Activated CD4-positive, alpha-beta memory T cell treated with anti-CD3 and anti-CD28 coated beads for 36 hours (primary cell): ENCODE measurements at regions not wholly inside any gene's neighbourhood (a gene's known extent, or its start where the extent isn't known, plus 50 kb on each side); places are given as distances from the start of the nearest gene placed in this dataset.
"Not testable (repeated sequence)": the region's sequence is repeated elsewhere in the genome, so short reads cannot be mapped to it uniquely, and the experiment has no call there.

Experiments
- CTCF ChIA-PET: fragments of 350-600 bp; sonication (Branson Sonifier 250); formaldehyde crosslinking; loops from one replicate; lab custom pipeline; 2021; ENCODE audit warnings: antibody characterized with exemption, inconsistent platforms; lab: Charles Lee
- POLR2A ChIA-PET: fragments of 350-600 bp; sonication (Branson Sonifier 250); formaldehyde crosslinking; loops from one replicate; lab custom pipeline; 2021; ENCODE audit warnings: antibody characterized with exemption; lab: Charles Lee
- DNase-seq: peaks from one replicate; pipeline ENCODE4 v3.0.0-alpha.2; 2020
- H3K27ac Mint-ChIP-seq: one replicate; pipeline ENCODE4 v1.8.0; 2021; ENCODE audit warnings: mixed read lengths
- H3K27me3 Mint-ChIP-seq: one replicate; pipeline ENCODE4 v1.8.0; 2021; ENCODE audit warnings: mixed read lengths
- H3K36me3 Mint-ChIP-seq: one replicate; pipeline ENCODE4 v1.8.0; 2021; ENCODE audit warnings: mixed read lengths
- H3K4me1 Mint-ChIP-seq: one replicate; pipeline ENCODE4 v1.8.0; 2021; ENCODE audit warnings: low read depth, mixed read lengths
- H3K4me3 Mint-ChIP-seq: one replicate; pipeline ENCODE4 v1.8.0; 2021; ENCODE audit warnings: mild to moderate bottlenecking, mixed read lengths
- H3K9me3 Mint-ChIP-seq: one replicate; pipeline ENCODE4 v1.8.0; 2021; ENCODE audit warnings: mixed read lengths
- intact Hi-C: fragments of 100-400 bp; cut with micrococcal nuclease; formaldehyde crosslinking; loops from one replicate; pipeline ENCODE4 v1.15.1; 2023

DNA sequence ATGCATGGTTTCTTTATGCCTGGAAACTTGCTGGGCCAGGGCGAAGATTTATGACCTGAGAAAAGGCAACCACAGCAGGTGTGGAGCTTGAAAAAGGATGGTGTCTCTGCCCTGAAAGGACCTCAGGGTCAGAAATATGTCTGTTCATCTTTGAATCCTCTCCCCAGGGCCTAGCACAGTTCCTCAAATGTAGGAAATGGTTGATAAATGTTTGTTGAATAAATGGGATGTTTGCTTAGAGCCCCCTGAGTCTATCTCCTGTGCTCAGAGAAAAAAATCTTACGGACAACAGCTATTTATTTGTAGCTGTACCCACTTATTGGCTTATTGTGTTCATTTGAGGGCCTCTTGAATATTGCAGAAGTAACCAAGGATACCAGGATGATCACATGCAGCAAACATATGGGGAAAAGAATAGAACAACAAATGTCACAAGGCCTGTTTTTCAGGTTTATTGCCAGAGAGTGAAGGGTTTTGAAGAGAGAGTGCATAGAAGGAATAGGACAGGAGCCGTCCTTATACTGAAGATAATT is 114.5 kb downstream of the KLF5 start:
- Mint-ChIP-seq H3K27ac (no peak overlapping the region), H3K36me3 (no peaks in the 10 kb centered on the region), H3K4me1 (peaks cover 2% of the 10 kb centered on the region), H3K9me3 (no peaks in the 10 kb centered on the region), H3K4me3 (no peak overlapping the region), H3K27me3 (no peaks in the 10 kb centered on the region)
- no peak for DNase-seq
- intact Hi-C loops: no loop called here
- POLR2A ChIA-PET: no interaction called here
- CTCF ChIA-PET: no interaction called here

- ChIA-PET CTCF (no interaction called here), POLR2A (no interaction called here)
- intact Hi-C loops: no loop called here
- no peak for DNase-seq
- H3K9me3 Mint-ChIP-seq: no peaks in the 10 kb centered on the region
- H3K4me3 Mint-ChIP-seq: no peak overlapping the region
- no peaks in the 10 kb centered on the region for H3K27me3 Mint-ChIP-seq
- H3K4me1 Mint-ChIP-seq: peaks cover 2% of the 10 kb centered on the region
- H3K36me3 Mint-ChIP-seq: no peaks in the 10 kb centered on the region
- H3K27ac Mint-ChIP-seq: no peak overlapping the region
Observed at GRCh38 chr13:73171926-73172325, 113.1 kb downstream of the KLF5 start.

- no peaks in the 10 kb centered on the region for H3K9me3 Mint-ChIP-seq
- no peak for DNase-seq
- no peaks in the 10 kb centered on the region for H3K36me3 Mint-ChIP-seq
- no peak overlapping the region for H3K4me3 Mint-ChIP-seq
- ChIA-PET POLR2A (no interaction called here), CTCF (no interaction called here)
- H3K27ac Mint-ChIP-seq: no peak overlapping the region
- intact Hi-C loops: no loop called here
- H3K27me3 Mint-ChIP-seq: no peaks in the 10 kb centered on the region
- H3K4me1 Mint-ChIP-seq: peaks cover 2% of the 10 kb centered on the region
Observed at GRCh38 chr13:73171271-73171682, 112.5 kb downstream of the KLF5 start.

GRCh38 chr13:73169971-73170370 is 111.2 kb downstream of the KLF5 start:
- CTCF ChIA-PET: no interaction called here
- intact Hi-C loops: no loop called here

DNA sequence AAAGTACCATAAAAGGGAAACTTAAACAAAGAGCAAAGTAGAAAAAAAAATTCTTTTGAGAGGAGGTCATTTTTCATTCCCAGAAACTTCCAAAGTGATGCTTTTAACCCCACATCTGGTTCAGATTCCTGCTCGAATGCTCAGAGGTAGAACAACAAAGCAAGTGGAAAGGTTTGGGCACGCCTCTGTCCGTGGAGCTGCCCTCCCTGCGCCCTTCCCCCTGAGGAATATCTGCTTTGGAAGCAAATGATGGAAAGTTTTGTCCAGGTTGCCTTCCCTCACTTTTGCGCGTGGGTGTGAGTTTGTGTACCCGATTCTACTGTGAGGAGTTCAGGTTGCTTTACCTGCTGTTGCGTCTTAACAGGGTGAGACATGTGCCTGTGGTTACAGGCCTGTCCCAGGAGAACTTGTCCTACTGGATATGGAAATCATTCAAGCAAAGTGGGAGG is 110.2 kb downstream of the KLF5 start:
- no peak for DNase-seq
- ChIA-PET POLR2A (no interaction called here), CTCF (no interaction called here)
- H3K36me3 Mint-ChIP-seq: no peaks in the 10 kb centered on the region
- H3K9me3 Mint-ChIP-seq: no peaks in the 10 kb centered on the region
- no peak overlapping the region for H3K4me3 Mint-ChIP-seq
- H3K27ac Mint-ChIP-seq: no peak overlapping the region
- peaks cover 2% of the 10 kb centered on the region for H3K4me1 Mint-ChIP-seq
- intact Hi-C loops: no loop called here
- no peaks in the 10 kb centered on the region for H3K27me3 Mint-ChIP-seq

More at GRCh38 chr13:73169971-73170370, 111.2 kb downstream of the KLF5 start:
- Mint-ChIP-seq H3K36me3 (no peaks in the 10 kb centered on the region), H3K4me3 (no peak overlapping the region), H3K4me1 (peaks cover 2% of the 10 kb centered on the region), H3K9me3 (no peaks in the 10 kb centered on the region), H3K27me3 (no peaks in the 10 kb centered on the region), H3K27ac (no peak overlapping the region)
- DNase-seq: no peak
- POLR2A ChIA-PET: no interaction called here

DNA sequence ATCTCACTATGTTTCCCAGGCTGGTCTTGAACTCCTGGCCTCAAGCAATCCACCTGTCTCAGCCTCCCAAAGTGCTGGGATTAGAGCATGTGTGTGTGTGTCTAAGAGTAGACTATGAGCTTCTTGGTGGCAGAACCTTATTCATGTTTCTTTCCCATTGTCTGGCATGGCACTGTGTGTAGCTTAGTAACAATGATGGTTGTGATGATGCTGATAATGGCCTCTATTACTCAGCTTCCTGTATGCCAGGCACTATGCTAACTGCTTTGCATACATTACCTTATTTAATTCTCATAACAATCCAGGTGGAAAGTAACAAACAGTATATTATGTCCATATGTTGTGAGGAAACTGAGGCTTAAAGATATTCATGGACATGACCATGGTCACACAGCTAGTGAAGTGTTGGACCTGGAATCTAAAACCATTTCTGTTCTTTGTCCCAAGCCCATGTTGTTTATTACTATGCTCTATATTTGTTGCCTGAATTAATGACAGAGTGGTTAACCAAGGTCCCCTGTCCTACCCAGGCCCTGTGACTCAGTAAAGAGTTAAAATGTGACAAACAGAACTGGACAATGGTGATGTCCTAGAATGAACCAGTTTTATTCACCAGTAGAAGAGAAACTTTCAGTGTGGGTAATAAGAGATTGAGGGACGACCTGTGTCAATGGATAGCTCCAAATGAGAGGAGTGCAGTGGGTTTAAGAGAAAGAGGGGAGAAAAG is 109.6 kb downstream of the KLF5 start:
- CTCF ChIA-PET: no interaction called here

GRCh38 chr13:73167028-73167820 is 108.4 kb downstream of the KLF5 start:
- CTCF ChIA-PET: no interaction called here
- Mint-ChIP-seq H3K4me3 (no peak overlapping the region), H3K9me3 (no peaks in the 10 kb centered on the region), H3K27ac (no peak overlapping the region), H3K27me3 (no peaks in the 10 kb centered on the region), H3K4me1 (peaks cover 2% of the 10 kb centered on the region), H3K36me3 (no peaks in the 10 kb centered on the region)
- DNase-seq: no peak
- intact Hi-C loops: no loop called here
- POLR2A ChIA-PET: interaction anchor here (0.6 kb wide), 1 partner anchor 383 kb away, joined by 6 read pairs; no protein-coding TSS in a partner anchor

More for the DNA sequence above, 109.6 kb downstream of the KLF5 start:
- Mint-ChIP-seq H3K27ac (no peak overlapping the region), H3K27me3 (no peaks in the 10 kb centered on the region), H3K36me3 (no peaks in the 10 kb centered on the region), H3K4me3 (no peak overlapping the region), H3K9me3 (no peaks in the 10 kb centered on the region), H3K4me1 (peaks cover 2% of the 10 kb centered on the region)
- DNase-seq: no peak
- POLR2A ChIA-PET: no interaction called here
- intact Hi-C loops: no loop called here

DNA sequence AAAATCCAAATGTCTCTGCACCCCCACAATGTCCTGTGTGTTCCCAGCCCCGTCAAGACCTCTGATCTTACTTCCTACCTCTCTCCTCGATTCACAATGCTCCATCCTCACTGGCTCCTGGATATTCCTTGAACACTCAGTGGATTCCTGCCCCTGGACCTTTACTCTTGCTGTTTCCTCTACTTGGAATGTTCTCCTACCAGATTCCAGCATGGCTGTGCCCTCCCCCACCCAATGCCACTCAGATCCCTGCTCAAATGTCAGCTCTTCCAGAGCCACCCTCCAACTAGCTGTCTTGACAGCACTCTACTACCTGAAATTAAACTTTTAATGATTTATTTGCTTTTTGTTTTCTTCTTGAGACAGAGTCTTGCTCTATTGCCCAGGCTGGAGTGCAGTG is 107.4 kb downstream of the KLF5 start:
- POLR2A ChIA-PET: no interaction called here
- no peak for DNase-seq
- Mint-ChIP-seq H3K4me1 (peaks cover 2% of the 10 kb centered on the region), H3K4me3 (no peak overlapping the region), H3K9me3 (no peaks in the 10 kb centered on the region), H3K27me3 (no peaks in the 10 kb centered on the region), H3K27ac (no peak overlapping the region), H3K36me3 (no peaks in the 10 kb centered on the region)
- intact Hi-C loops: no loop called here
- CTCF ChIA-PET: no interaction called here

DNA sequence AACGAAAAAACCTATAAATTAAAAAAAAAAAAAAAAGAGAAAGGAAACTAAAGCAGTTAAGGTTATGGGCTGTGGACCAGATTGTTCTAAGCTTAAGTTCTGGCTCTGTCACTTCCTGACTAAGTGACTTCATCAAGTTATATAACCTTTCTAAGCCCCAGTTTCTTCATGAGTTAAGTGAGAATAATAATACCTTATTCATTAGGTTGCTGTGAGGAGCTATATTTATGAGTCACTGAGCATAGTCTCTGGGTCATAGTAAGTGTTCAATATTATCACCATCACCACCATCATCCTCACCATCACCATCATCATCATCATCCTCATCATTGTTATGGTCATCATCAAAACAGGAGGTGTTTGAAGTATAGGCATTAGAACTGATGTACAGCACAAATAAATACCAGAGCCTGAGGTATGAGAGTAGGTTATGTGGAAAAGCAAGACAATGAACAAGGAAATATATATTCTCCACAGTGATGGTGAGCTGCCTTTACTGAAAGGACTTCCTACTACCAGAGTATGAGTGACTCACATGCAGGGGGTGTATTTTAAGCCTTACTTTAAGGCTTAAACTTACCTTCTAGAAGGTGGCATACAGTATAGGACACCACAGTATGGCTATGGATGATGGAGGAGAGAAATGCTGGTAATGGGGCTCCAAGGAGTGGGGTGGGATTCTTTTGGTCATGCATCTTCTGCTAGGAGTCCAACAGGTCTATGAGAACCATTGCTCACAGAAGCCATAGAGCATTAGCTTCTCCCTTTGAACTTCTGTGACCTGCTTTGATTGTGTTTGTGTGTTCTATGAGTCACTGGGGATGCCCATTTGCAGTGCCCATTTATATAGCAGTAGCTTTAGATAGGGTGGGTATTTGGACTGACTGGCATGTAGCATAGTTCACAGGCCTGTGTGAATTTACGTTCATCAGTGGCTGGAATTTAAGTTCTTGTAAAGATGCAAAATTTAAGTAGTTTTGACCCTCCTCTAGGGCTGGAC is 104.4 kb downstream of the KLF5 start:
- no peak for DNase-seq
- ChIA-PET CTCF (no interaction called here), POLR2A (no interaction called here)
- H3K4me3 Mint-ChIP-seq: no peak overlapping the region
- peaks cover 6% of the 10 kb centered on the region for H3K9me3 Mint-ChIP-seq
- intact Hi-C loops: no loop called here
- no peaks in the 10 kb centered on the region for H3K4me1 Mint-ChIP-seq
- H3K36me3 Mint-ChIP-seq: no peaks in the 10 kb centered on the region
- no peak overlapping the region for H3K27ac Mint-ChIP-seq
- H3K27me3 Mint-ChIP-seq: no peaks in the 10 kb centered on the region

DNA sequence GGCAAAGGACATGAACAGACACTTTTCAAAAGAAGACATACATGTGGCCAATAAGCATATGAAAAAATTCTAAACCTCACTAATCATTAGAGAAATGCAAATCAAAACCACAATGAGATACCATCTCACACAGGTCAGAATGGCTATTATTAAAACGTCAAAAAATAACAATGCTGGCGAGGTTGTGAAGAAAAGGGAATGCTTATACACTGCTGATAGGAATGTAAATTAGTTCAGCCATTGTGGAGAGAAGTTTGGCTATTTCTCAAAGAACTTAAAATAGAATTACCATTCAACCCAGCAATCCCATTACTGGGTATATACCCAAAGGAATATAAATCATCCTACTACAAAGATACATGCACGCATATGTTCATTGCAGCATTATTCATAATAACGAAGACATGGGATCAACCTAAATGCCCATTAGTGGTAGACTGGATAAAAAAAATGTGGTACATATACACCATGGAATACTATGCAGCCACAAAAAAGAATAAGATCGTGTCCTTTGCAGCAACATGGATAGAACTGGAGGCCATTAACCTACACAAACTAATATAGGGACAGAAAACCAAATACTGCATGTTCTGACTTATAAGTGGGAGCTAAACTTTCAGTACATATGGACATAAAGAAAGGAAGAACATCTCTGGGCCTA is 101.7 kb downstream of the KLF5 start:
- CTCF ChIA-PET, H3K27ac Mint-ChIP-seq, H3K36me3 Mint-ChIP-seq, intact Hi-C loops, H3K4me3 Mint-ChIP-seq, H3K9me3 Mint-ChIP-seq, DNase-seq, H3K4me1 Mint-ChIP-seq, POLR2A ChIA-PET, H3K27me3 Mint-ChIP-seq: not testable (repeated sequence)

- Mint-ChIP-seq H3K27ac (no peak overlapping the region), H3K4me3 (no peak overlapping the region), H3K36me3 (no peaks in the 10 kb centered on the region), H3K27me3 (no peaks in the 10 kb centered on the region), H3K9me3 (peaks cover 6% of the 10 kb centered on the region), H3K4me1 (no peaks in the 10 kb centered on the region)
- ChIA-PET POLR2A (no interaction called here), CTCF (interaction anchor here (0.6 kb wide), 1 partner anchor 437 kb away, joined by 3 read pairs; no protein-coding TSS in a partner anchor)
- DNase-seq: no peak
- intact Hi-C loops: no loop called here
Observed at GRCh38 chr13:73158851-73159250, 100.0 kb downstream of the KLF5 start.
